ENCODE measurements at regions not wholly inside any gene's neighbourhood (a gene's known extent, or its start where the extent isn't known, plus 50 kb on each side); places are given as distances from the start of the nearest gene placed in this dataset.

GRCh38 chr1:218874801-218875400 lies 298.8 kb upstream of the LYPLAL1 start:
- Histone ChIP-seq H4K8ac (ENCODE audit: low read length) (no peak overlapping the region), H3K4me2 (ENCODE audit: low read length, poor library complexity, severe bottlenecking) (no peak overlapping the region), H3K18ac (ENCODE audit: low read depth in 1 of 2, low read length in 2 of 2) (no peak overlapping the region), H3K9ac (ENCODE audit: low read length) (no peak overlapping the region), H3K79me1 (replicated peaks; ENCODE audit: low read length, poor library complexity, severe bottlenecking) (no peaks in the 10 kb centered on the region), H3K27ac (ENCODE audit: low read length, poor library complexity, severe bottlenecking) (no peak overlapping the region), H2BK12ac (ENCODE audit: low read length in 2 of 2) (no peak overlapping the region), H2BK120ac (ENCODE audit: low read depth, low read length) (no peak overlapping the region), H2BK15ac (ENCODE audit: low read depth, poor library complexity, severe bottlenecking) (no peak overlapping the region), H3K23ac (ENCODE audit: low read length in 2 of 2) (no peak overlapping the region), H3K4me1 (ENCODE audit: control insufficient read depth, insufficient read depth, low read depth, low read length) (no peaks in the 10 kb centered on the region), H3K9me3 (ENCODE audit: control insufficient read depth, low read length) (no peaks in the 10 kb centered on the region), H3K14ac (ENCODE audit: low read length in 2 of 2) (no peak overlapping the region), H2BK5ac (ENCODE audit: low read depth, low read length, poor library complexity, severe bottlenecking) (no peak overlapping the region), H2AFZ (ENCODE audit: low read depth, low read length) (no peak overlapping the region), H3K36me3 (ENCODE audit: control insufficient read depth in 1 of 2, insufficient read depth in 2 of 2, low read depth in 1 of 2, low read length in 2 of 2) (no peaks in the 10 kb centered on the region), H4K91ac (ENCODE audit: low read length) (no peak overlapping the region), H3K4me3 (ENCODE audit: insufficient read depth in 1 of 2, low read depth in 1 of 2, low read length in 2 of 2) (no peak overlapping the region), H3K27me3 (ENCODE audit: control insufficient read depth in 1 of 2, insufficient read depth in 1 of 2, low read length in 2 of 2) (no peaks in the 10 kb centered on the region), H3K4ac (ENCODE audit: low read depth in 1 of 2, low read length in 2 of 2) (no peak overlapping the region), H2AK5ac (ENCODE audit: low read length, severe bottlenecking) (no peak overlapping the region)
- no peak for DNase-seq
- WGBS = 96% methylated on average over 9 of the region's 11 CpGs

- no peaks in the 10 kb centered on the region for H3K36me3 ChIP-seq (ENCODE audit: control insufficient read depth in 1 of 2, insufficient read depth in 2 of 2, low read depth in 1 of 2, low read length in 2 of 2)
- H3K18ac ChIP-seq (ENCODE audit: low read depth in 1 of 2, low read length in 2 of 2) = no peak overlapping the region
- H3K4me2 ChIP-seq (ENCODE audit: low read length, poor library complexity, severe bottlenecking) = no peak overlapping the region
- no peak overlapping the region for H3K14ac ChIP-seq (ENCODE audit: low read length in 2 of 2)
- DNase-seq = no peak
- WGBS = no CpG with 5 or more reads among the region's 1 CpG
- no peaks in the 10 kb centered on the region for H3K9me3 ChIP-seq (ENCODE audit: control insufficient read depth, low read length)
- no peaks in the 10 kb centered on the region for H3K79me1 ChIP-seq (replicated peaks; ENCODE audit: low read length, poor library complexity, severe bottlenecking)
- H2AFZ ChIP-seq (ENCODE audit: low read depth, low read length) = no peak overlapping the region
- no peaks in the 10 kb centered on the region for H3K4me1 ChIP-seq (ENCODE audit: control insufficient read depth, insufficient read depth, low read depth, low read length)
- no peak overlapping the region for H3K23ac ChIP-seq (ENCODE audit: low read length in 2 of 2)
- no peak overlapping the region for H3K4me3 ChIP-seq (ENCODE audit: insufficient read depth in 1 of 2, low read depth in 1 of 2, low read length in 2 of 2)
- no peak overlapping the region for H4K8ac ChIP-seq (ENCODE audit: low read length)
- H2BK120ac ChIP-seq (ENCODE audit: low read depth, low read length) = no peak overlapping the region
- no peak overlapping the region for H2BK12ac ChIP-seq (ENCODE audit: low read length in 2 of 2)
- no peak overlapping the region for H3K27ac ChIP-seq (ENCODE audit: low read length, poor library complexity, severe bottlenecking)
- no peak overlapping the region for H2AK5ac ChIP-seq (ENCODE audit: low read length, severe bottlenecking)
- H4K91ac ChIP-seq (ENCODE audit: low read length) = no peak overlapping the region
- no peak overlapping the region for H2BK15ac ChIP-seq (ENCODE audit: low read depth, poor library complexity, severe bottlenecking)
- no peaks in the 10 kb centered on the region for H3K27me3 ChIP-seq (ENCODE audit: control insufficient read depth in 1 of 2, insufficient read depth in 1 of 2, low read length in 2 of 2)
- H3K4ac ChIP-seq (ENCODE audit: low read depth in 1 of 2, low read length in 2 of 2) = no peak overlapping the region
- H2BK5ac ChIP-seq (ENCODE audit: low read depth, low read length, poor library complexity, severe bottlenecking) = no peak overlapping the region
- H3K9ac ChIP-seq (ENCODE audit: low read length) = no peak overlapping the region
Measured at GRCh38 chr1:218878369-218878768, 295.3 kb upstream of the LYPLAL1 start.

- Histone ChIP-seq H3K18ac (ENCODE audit: low read depth in 1 of 2, low read length in 2 of 2) (no peak overlapping the region), H3K9me3 (ENCODE audit: control insufficient read depth, low read length) (no peaks in the 10 kb centered on the region), H3K4me2 (ENCODE audit: low read length, poor library complexity, severe bottlenecking) (no peak overlapping the region), H3K9ac (ENCODE audit: low read length) (no peak overlapping the region), H2BK12ac (ENCODE audit: low read length in 2 of 2) (peak overlapping the region in 1 of 2 experiments; percentile 61), H3K14ac (ENCODE audit: low read length in 2 of 2) (no peak overlapping the region), H3K36me3 (ENCODE audit: control insufficient read depth in 1 of 2, insufficient read depth in 2 of 2, low read depth in 1 of 2, low read length in 2 of 2) (no peaks in the 10 kb centered on the region), H2AFZ (ENCODE audit: low read depth, low read length) (no peak overlapping the region), H2BK5ac (ENCODE audit: low read depth, low read length, poor library complexity, severe bottlenecking) (no peak overlapping the region), H3K4me3 (ENCODE audit: insufficient read depth in 1 of 2, low read depth in 1 of 2, low read length in 2 of 2) (no peak overlapping the region), H3K4me1 (ENCODE audit: control insufficient read depth, insufficient read depth, low read depth, low read length) (no peaks in the 10 kb centered on the region), H3K4ac (ENCODE audit: low read depth in 1 of 2, low read length in 2 of 2) (no peak overlapping the region), H2BK15ac (ENCODE audit: low read depth, poor library complexity, severe bottlenecking) (no peak overlapping the region), H4K8ac (ENCODE audit: low read length) (no peak overlapping the region), H3K27ac (ENCODE audit: low read length, poor library complexity, severe bottlenecking) (no peak overlapping the region), H2AK5ac (ENCODE audit: low read length, severe bottlenecking) (no peak overlapping the region), H2BK120ac (ENCODE audit: low read depth, low read length) (no peak overlapping the region), H4K91ac (ENCODE audit: low read length) (no peak overlapping the region), H3K27me3 (ENCODE audit: control insufficient read depth in 1 of 2, insufficient read depth in 1 of 2, low read length in 2 of 2) (no peaks in the 10 kb centered on the region), H3K79me1 (replicated peaks; ENCODE audit: low read length, poor library complexity, severe bottlenecking) (no peaks in the 10 kb centered on the region), H3K23ac (ENCODE audit: low read length in 2 of 2) (no peak overlapping the region)
- WGBS = 89% methylated on average over 4 of the region's 5 CpGs
- DNase-seq = no peak
Measured at GRCh38 chr1:218880484-218881060, 293.1 kb upstream of the LYPLAL1 start.

DNA sequence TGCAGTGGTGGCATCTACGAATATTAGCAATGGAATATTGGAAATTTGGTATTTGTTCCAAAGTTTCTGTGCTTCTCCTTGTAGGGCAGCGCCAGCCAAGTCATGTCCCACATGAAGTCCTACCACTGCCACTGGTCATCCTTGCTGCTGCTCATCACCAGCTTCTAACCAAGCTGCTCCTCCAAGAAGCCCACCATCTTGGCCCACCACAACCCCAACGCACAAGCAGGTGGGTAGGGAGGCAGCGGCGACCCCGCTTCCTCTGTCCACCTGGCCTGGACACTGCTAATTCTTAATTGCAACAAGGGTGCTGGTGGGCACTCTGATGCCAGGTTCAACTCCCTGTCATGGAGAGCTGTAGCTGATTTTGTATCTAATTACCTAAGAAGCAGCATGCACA lies 291.2 kb upstream of the LYPLAL1 start:
- no peaks in the 10 kb centered on the region for H3K4me1 ChIP-seq (ENCODE audit: control insufficient read depth, insufficient read depth, low read depth, low read length)

More for the DNA sequence above, 291.2 kb upstream of the LYPLAL1 start:
- no peak overlapping the region for H2BK15ac ChIP-seq (ENCODE audit: low read depth, poor library complexity, severe bottlenecking)
- no peak overlapping the region for H2BK120ac ChIP-seq (ENCODE audit: low read depth, low read length)
- no peak overlapping the region for H2BK5ac ChIP-seq (ENCODE audit: low read depth, low read length, poor library complexity, severe bottlenecking)
- no peak overlapping the region for H4K8ac ChIP-seq (ENCODE audit: low read length)
- H3K23ac ChIP-seq (ENCODE audit: low read length in 2 of 2) = no peak overlapping the region
- no peak overlapping the region for H3K18ac ChIP-seq (ENCODE audit: low read depth in 1 of 2, low read length in 2 of 2)
- no peak overlapping the region for H4K91ac ChIP-seq (ENCODE audit: low read length)
- H2AFZ ChIP-seq (ENCODE audit: low read depth, low read length) = no peak overlapping the region
- H2BK12ac ChIP-seq (ENCODE audit: low read length in 2 of 2) = no peak overlapping the region
- H3K36me3 ChIP-seq (ENCODE audit: control insufficient read depth in 1 of 2, insufficient read depth in 2 of 2, low read depth in 1 of 2, low read length in 2 of 2) = no peaks in the 10 kb centered on the region
- no peaks in the 10 kb centered on the region for H3K9me3 ChIP-seq (ENCODE audit: control insufficient read depth, low read length)
- no peak overlapping the region for H3K9ac ChIP-seq (ENCODE audit: low read length)
- no peak overlapping the region for H3K4ac ChIP-seq (ENCODE audit: low read depth in 1 of 2, low read length in 2 of 2)
- no peak overlapping the region for H3K4me2 ChIP-seq (ENCODE audit: low read length, poor library complexity, severe bottlenecking)
- H3K27ac ChIP-seq (ENCODE audit: low read length, poor library complexity, severe bottlenecking) = no peak overlapping the region
- no peak for DNase-seq
- H2AK5ac ChIP-seq (ENCODE audit: low read length, severe bottlenecking) = no peak overlapping the region
- 96% methylated on average over 5 of the region's 6 CpGs for whole genome bisulfite sequencing
- no peaks in the 10 kb centered on the region for H3K27me3 ChIP-seq (ENCODE audit: control insufficient read depth in 1 of 2, insufficient read depth in 1 of 2, low read length in 2 of 2)
- H3K79me1 ChIP-seq (replicated peaks; ENCODE audit: low read length, poor library complexity, severe bottlenecking) = no peaks in the 10 kb centered on the region
- no peak overlapping the region for H3K14ac ChIP-seq (ENCODE audit: low read length in 2 of 2)
- no peak overlapping the region for H3K4me3 ChIP-seq (ENCODE audit: insufficient read depth in 1 of 2, low read depth in 1 of 2, low read length in 2 of 2)

All from mesenchymal stem cell (in vitro differentiated cells and primary cell).